ENCODE measurements at regions not wholly inside any gene's neighbourhood (a gene's known extent, or its start where the extent isn't known, plus 50 kb on each side); places are given as distances from the start of the nearest gene placed in this dataset.
"Not testable (repeated sequence)": the region's sequence is repeated elsewhere in the genome, so short reads cannot be mapped to it uniquely, and the experiment has no call there.

GRCh38 chr6:125379174-125379573 is 77.4 kb upstream of the HDDC2 start:
- DNase-seq (ENCODE audit: low spot score) = no peak
- intact Hi-C loops (cut with micrococcal nuclease) = no loop called here
- Mint-ChIP-seq H3K27me3 (ENCODE audit: insufficient read depth) (peaks cover 16% of the 10 kb centered on the region), H3K27ac (no peak overlapping the region), H3K36me3 (ENCODE audit: low read depth) (no peaks in the 10 kb centered on the region), H3K4me3 (no peak overlapping the region), H3K4me1 (ENCODE audit: low read depth) (no peaks in the 10 kb centered on the region), H3K9me3 (no peaks in the 10 kb centered on the region)

- Mint-ChIP-seq H3K27ac (no peak overlapping the region), H3K27me3 (ENCODE audit: insufficient read depth) (peaks cover 16% of the 10 kb centered on the region), H3K9me3 (no peaks in the 10 kb centered on the region), H3K4me3 (no peak overlapping the region), H3K4me1 (ENCODE audit: low read depth) (no peaks in the 10 kb centered on the region), H3K36me3 (ENCODE audit: low read depth) (no peaks in the 10 kb centered on the region)
- intact Hi-C loops (cut with micrococcal nuclease) = no loop called here
- DNase-seq (ENCODE audit: low spot score) = no peak
These were observed 78.7 kb upstream of the HDDC2 start for GRCh38 chr6:125380474-125380873.

- H3K27ac Mint-ChIP-seq; DNase-seq (ENCODE audit: low spot score); H3K9me3 Mint-ChIP-seq; H3K4me3 Mint-ChIP-seq; H3K36me3 Mint-ChIP-seq (ENCODE audit: low read depth); intact Hi-C loops (cut with micrococcal nuclease); H3K27me3 Mint-ChIP-seq (ENCODE audit: insufficient read depth); H3K4me1 Mint-ChIP-seq (ENCODE audit: low read depth): not testable (repeated sequence)
These were observed 84.6 kb upstream of the HDDC2 start for GRCh38 chr6:125386337-125386736.

- Mint-ChIP-seq H3K27me3 (ENCODE audit: insufficient read depth) (peaks cover 11% of the 10 kb centered on the region), H3K9me3 (no peaks in the 10 kb centered on the region), H3K4me3 (no peak overlapping the region), H3K36me3 (ENCODE audit: low read depth) (no peaks in the 10 kb centered on the region), H3K27ac (no peak overlapping the region), H3K4me1 (ENCODE audit: low read depth) (peaks cover 17% of the 10 kb centered on the region)
- intact Hi-C loops (cut with micrococcal nuclease) = no loop called here
- no peak for DNase-seq (ENCODE audit: low spot score)
These were observed 90.9 kb upstream of the HDDC2 start for GRCh38 chr6:125392682-125393081.

GRCh38 chr6:125393449-125393858 is 91.7 kb upstream of the HDDC2 start:
- H3K9me3 Mint-ChIP-seq = no peaks in the 10 kb centered on the region

GRCh38 chr6:125406741-125407140 is 105.0 kb upstream of the HDDC2 start:
- intact Hi-C loops (cut with micrococcal nuclease) = no loop called here
- Mint-ChIP-seq H3K9me3 (no peaks in the 10 kb centered on the region), H3K27ac (no peak overlapping the region), H3K4me1 (ENCODE audit: low read depth) (no peaks in the 10 kb centered on the region), H3K36me3 (ENCODE audit: low read depth) (no peaks in the 10 kb centered on the region), H3K27me3 (ENCODE audit: insufficient read depth) (peaks cover 4% of the 10 kb centered on the region), H3K4me3 (no peak overlapping the region)
- no peak for DNase-seq (ENCODE audit: low spot score)

More at GRCh38 chr6:125393449-125393858, 91.7 kb upstream of the HDDC2 start:
- H3K27ac Mint-ChIP-seq = no peak overlapping the region
- no peak overlapping the region for H3K4me3 Mint-ChIP-seq
- H3K4me1 Mint-ChIP-seq (ENCODE audit: low read depth) = peaks cover 17% of the 10 kb centered on the region
- no peak for DNase-seq (ENCODE audit: low spot score)
- peaks cover 11% of the 10 kb centered on the region for H3K27me3 Mint-ChIP-seq (ENCODE audit: insufficient read depth)
- no peaks in the 10 kb centered on the region for H3K36me3 Mint-ChIP-seq (ENCODE audit: low read depth)
- intact Hi-C loops (cut with micrococcal nuclease) = no loop called here

- no peak overlapping the region for H3K4me3 Mint-ChIP-seq
- intact Hi-C loops (cut with micrococcal nuclease) = no loop called here
- DNase-seq (ENCODE audit: low spot score) = no peak
- no peaks in the 10 kb centered on the region for H3K36me3 Mint-ChIP-seq (ENCODE audit: low read depth)
- H3K9me3 Mint-ChIP-seq = no peaks in the 10 kb centered on the region
- no peaks in the 10 kb centered on the region for H3K4me1 Mint-ChIP-seq (ENCODE audit: low read depth)
- peaks cover 4% of the 10 kb centered on the region for H3K27me3 Mint-ChIP-seq (ENCODE audit: insufficient read depth)
- no peak overlapping the region for H3K27ac Mint-ChIP-seq
These were observed 112.7 kb upstream of the HDDC2 start for GRCh38 chr6:125414507-125414906.

GRCh38 chr6:125415913-125416312 is 114.1 kb upstream of the HDDC2 start:
- H3K36me3 Mint-ChIP-seq (ENCODE audit: low read depth) = no peaks in the 10 kb centered on the region
- no peak for DNase-seq (ENCODE audit: low spot score)
- no peak overlapping the region for H3K4me3 Mint-ChIP-seq
- intact Hi-C loops (cut with micrococcal nuclease) = no loop called here
- no peaks in the 10 kb centered on the region for H3K9me3 Mint-ChIP-seq
- peaks cover 6% of the 10 kb centered on the region for H3K27me3 Mint-ChIP-seq (ENCODE audit: insufficient read depth)
- no peak overlapping the region for H3K27ac Mint-ChIP-seq
- H3K4me1 Mint-ChIP-seq (ENCODE audit: low read depth) = no peaks in the 10 kb centered on the region

GRCh38 chr6:125421836-125422235 is 120.1 kb upstream of the HDDC2 start:
- Mint-ChIP-seq H3K4me1 (ENCODE audit: low read depth) (no peaks in the 10 kb centered on the region), H3K36me3 (ENCODE audit: low read depth) (no peaks in the 10 kb centered on the region), H3K27me3 (ENCODE audit: insufficient read depth) (peaks cover 5% of the 10 kb centered on the region), H3K27ac (no peak overlapping the region), H3K9me3 (no peaks in the 10 kb centered on the region), H3K4me3 (no peak overlapping the region)
- no peak for DNase-seq (ENCODE audit: low spot score)
- intact Hi-C loops (cut with micrococcal nuclease) = no loop called here

GRCh38 chr6:125423047-125423446 is 121.3 kb upstream of the HDDC2 start:
- no peak overlapping the region for H3K27ac Mint-ChIP-seq
- H3K36me3 Mint-ChIP-seq (ENCODE audit: low read depth) = no peaks in the 10 kb centered on the region
- H3K4me3 Mint-ChIP-seq = no peak overlapping the region
- no peaks in the 10 kb centered on the region for H3K9me3 Mint-ChIP-seq
- DNase-seq (ENCODE audit: low spot score) = no peak
- H3K4me1 Mint-ChIP-seq (ENCODE audit: low read depth) = no peaks in the 10 kb centered on the region
- intact Hi-C loops (cut with micrococcal nuclease) = no loop called here
- H3K27me3 Mint-ChIP-seq (ENCODE audit: insufficient read depth) = peaks cover 5% of the 10 kb centered on the region

GRCh38 chr6:125431971-125432370 is 130.2 kb upstream of the HDDC2 start:
- intact Hi-C loops (cut with micrococcal nuclease) = no loop called here
- Mint-ChIP-seq H3K9me3 (no peaks in the 10 kb centered on the region), H3K4me1 (ENCODE audit: low read depth) (no peaks in the 10 kb centered on the region)

GRCh38 chr6:125432963-125433362 is 131.2 kb upstream of the HDDC2 start:
- H3K9me3 Mint-ChIP-seq = no peaks in the 10 kb centered on the region
- H3K4me3 Mint-ChIP-seq = no peak overlapping the region
- intact Hi-C loops (cut with micrococcal nuclease) = no loop called here
- no peak overlapping the region for H3K27ac Mint-ChIP-seq
- no peaks in the 10 kb centered on the region for H3K36me3 Mint-ChIP-seq (ENCODE audit: low read depth)
- H3K4me1 Mint-ChIP-seq (ENCODE audit: low read depth) = no peaks in the 10 kb centered on the region
- H3K27me3 Mint-ChIP-seq (ENCODE audit: insufficient read depth) = peaks cover 8% of the 10 kb centered on the region
- DNase-seq (ENCODE audit: low spot score) = no peak

More at GRCh38 chr6:125431971-125432370, 130.2 kb upstream of the HDDC2 start:
- no peak overlapping the region for H3K4me3 Mint-ChIP-seq
- DNase-seq (ENCODE audit: low spot score) = no peak
- no peak overlapping the region for H3K27ac Mint-ChIP-seq
- no peaks in the 10 kb centered on the region for H3K36me3 Mint-ChIP-seq (ENCODE audit: low read depth)
- peaks cover 8% of the 10 kb centered on the region for H3K27me3 Mint-ChIP-seq (ENCODE audit: insufficient read depth)

GRCh38 chr6:125434760-125435159 is 133.0 kb upstream of the HDDC2 start:
- Mint-ChIP-seq H3K4me1 (ENCODE audit: low read depth) (no peaks in the 10 kb centered on the region), H3K36me3 (ENCODE audit: low read depth) (no peaks in the 10 kb centered on the region), H3K9me3 (no peaks in the 10 kb centered on the region), H3K4me3 (no peak overlapping the region), H3K27ac (no peak overlapping the region), H3K27me3 (ENCODE audit: insufficient read depth) (peaks cover 7% of the 10 kb centered on the region)
- no peak for DNase-seq (ENCODE audit: low spot score)
- intact Hi-C loops (cut with micrococcal nuclease) = no loop called here

GRCh38 chr6:125439512-125439911 is 137.7 kb upstream of the HDDC2 start:
- intact Hi-C loops (cut with micrococcal nuclease) = no loop called here
- Mint-ChIP-seq H3K4me1 (ENCODE audit: low read depth) (no peaks in the 10 kb centered on the region), H3K27me3 (ENCODE audit: insufficient read depth) (peaks cover 1% of the 10 kb centered on the region), H3K27ac (no peak overlapping the region), H3K36me3 (ENCODE audit: low read depth) (no peaks in the 10 kb centered on the region), H3K9me3 (no peaks in the 10 kb centered on the region), H3K4me3 (no peak overlapping the region)
- no peak for DNase-seq (ENCODE audit: low spot score)
